ENCODE measurements at regions not wholly inside any gene's neighbourhood (a gene's known extent, or its start where the extent isn't known, plus 50 kb on each side); places are given as distances from the start of the nearest gene placed in this dataset.

DNA sequence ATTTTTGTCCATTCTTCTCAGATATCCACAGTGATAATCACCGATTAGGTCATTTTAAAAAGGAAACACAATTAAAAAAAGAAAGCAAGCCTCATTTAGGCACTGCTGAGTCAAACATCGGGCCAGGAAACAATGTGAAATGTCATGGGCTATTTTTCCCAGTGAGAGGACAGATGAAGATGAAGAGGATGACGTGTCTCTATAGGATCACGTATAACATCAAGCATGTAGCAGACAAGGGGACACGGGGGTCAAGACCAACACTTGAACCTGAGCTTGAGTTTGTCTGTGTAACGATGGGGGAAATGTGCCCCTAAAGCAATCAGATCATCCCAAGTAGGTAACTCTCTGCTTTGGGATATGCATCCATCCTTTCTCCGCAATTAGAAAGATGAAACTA is 553.2 kb downstream of the CD83 start:
- H3K36me3 Mint-ChIP-seq (ENCODE audit: insufficient read depth, unreplicated experiment): no peaks in the 10 kb centered on the region
- intact Hi-C loops (cut with micrococcal nuclease; ENCODE audit: unreplicated experiment): no loop called here
- H3K27me3 Mint-ChIP-seq (ENCODE audit: unreplicated experiment): no peaks in the 10 kb centered on the region
- BruUV-seq (replicated peaks): no TSS peak
- CTCF ChIA-PET: no interaction called here
- TF ChIP-seq, protein P1, sequence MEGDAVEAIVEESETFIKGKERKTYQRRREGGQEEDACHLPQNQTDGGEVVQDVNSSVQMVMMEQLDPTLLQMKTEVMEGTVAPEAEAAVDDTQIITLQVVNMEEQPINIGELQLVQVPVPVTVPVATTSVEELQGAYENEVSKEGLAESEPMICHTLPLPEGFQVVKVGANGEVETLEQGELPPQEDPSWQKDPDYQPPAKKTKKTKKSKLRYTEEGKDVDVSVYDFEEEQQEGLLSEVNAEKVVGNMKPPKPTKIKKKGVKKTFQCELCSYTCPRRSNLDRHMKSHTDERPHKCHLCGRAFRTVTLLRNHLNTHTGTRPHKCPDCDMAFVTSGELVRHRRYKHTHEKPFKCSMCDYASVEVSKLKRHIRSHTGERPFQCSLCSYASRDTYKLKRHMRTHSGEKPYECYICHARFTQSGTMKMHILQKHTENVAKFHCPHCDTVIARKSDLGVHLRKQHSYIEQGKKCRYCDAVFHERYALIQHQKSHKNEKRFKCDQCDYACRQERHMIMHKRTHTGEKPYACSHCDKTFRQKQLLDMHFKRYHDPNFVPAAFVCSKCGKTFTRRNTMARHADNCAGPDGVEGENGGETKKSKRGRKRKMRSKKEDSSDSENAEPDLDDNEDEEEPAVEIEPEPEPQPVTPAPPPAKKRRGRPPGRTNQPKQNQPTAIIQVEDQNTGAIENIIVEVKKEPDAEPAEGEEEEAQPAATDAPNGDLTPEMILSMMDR (IDR thresholded peaks at IDR 0.05; ENCODE audit: unreplicated experiment): no peak
- H3K27ac Mint-ChIP-seq (ENCODE audit: unreplicated experiment): no peak overlapping the region
- H3K4me3 Mint-ChIP-seq (ENCODE audit: low read depth, unreplicated experiment): no peak overlapping the region
- no peaks in the 10 kb centered on the region for H3K9me3 Mint-ChIP-seq (ENCODE audit: low read depth, unreplicated experiment)
- no peak for DNase-seq
- peaks cover 12% of the 10 kb centered on the region for H3K4me1 Mint-ChIP-seq (ENCODE audit: low read depth, unreplicated experiment)

DNA sequence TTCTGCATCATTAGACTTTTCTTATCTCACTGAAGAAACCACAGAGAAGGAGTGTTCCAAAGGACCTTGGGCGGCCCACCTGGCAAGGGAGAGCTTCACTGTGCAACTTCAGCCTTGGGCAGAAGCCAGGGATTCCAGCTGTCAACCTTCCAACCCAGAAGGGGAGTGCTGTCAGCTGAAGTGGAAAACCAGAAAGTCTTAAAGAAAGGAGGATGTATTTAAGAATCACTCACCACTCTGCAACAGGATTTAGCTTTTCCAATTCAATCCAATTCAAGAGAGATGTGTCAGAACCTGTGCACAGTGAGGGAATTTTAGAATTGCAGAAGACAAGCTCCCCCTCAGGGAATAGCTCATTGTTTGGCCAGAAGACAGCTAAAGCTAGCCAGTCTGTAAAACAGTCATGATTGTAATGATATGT is 553.7 kb downstream of the CD83 start:
- BruUV-seq (replicated peaks): no TSS peak
- Mint-ChIP-seq H3K4me1 (ENCODE audit: low read depth, unreplicated experiment) (peaks cover 8% of the 10 kb centered on the region), H3K9me3 (ENCODE audit: low read depth, unreplicated experiment) (no peaks in the 10 kb centered on the region), H3K4me3 (ENCODE audit: low read depth, unreplicated experiment) (no peak overlapping the region), H3K27ac (ENCODE audit: unreplicated experiment) (no peak overlapping the region), H3K36me3 (ENCODE audit: insufficient read depth, unreplicated experiment) (no peaks in the 10 kb centered on the region), H3K27me3 (ENCODE audit: unreplicated experiment) (no peaks in the 10 kb centered on the region)
- TF ChIP-seq, protein P1 (IDR thresholded peaks at IDR 0.05; ENCODE audit: unreplicated experiment): no peak
- DNase-seq: no peak
- intact Hi-C loops (cut with micrococcal nuclease; ENCODE audit: unreplicated experiment): no loop called here
- CTCF ChIA-PET: interaction anchor here (1.0 kb wide), 1 partner anchor 52 kb away, joined by 3 read pairs; no protein-coding TSS in a partner anchor

DNA sequence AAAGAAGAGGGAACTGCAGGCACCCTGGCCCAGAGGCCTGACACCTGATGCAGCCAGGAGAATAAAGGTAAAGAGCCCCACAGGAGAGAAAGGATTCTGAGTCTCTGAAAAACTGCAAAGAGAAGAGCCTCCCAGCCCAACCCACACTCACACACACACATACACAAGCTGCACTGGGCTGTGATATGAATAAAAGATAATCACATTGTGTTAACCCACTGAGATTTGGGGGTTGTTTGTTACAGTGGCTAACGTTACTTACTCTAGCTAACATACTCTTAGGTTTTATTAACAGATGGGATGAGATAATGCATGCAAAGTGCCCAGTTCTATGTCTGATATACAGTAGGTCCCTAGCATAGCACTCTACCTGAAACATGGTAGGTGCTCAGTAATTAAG is 554.4 kb downstream of the CD83 start:
- DNase-seq: no peak
- intact Hi-C loops (cut with micrococcal nuclease; ENCODE audit: unreplicated experiment): no loop called here
- CTCF ChIA-PET: interaction anchor here (1.0 kb wide), 1 partner anchor 52 kb away, joined by 3 read pairs; no protein-coding TSS in a partner anchor
- H3K4me1 Mint-ChIP-seq (ENCODE audit: low read depth, unreplicated experiment): peaks cover 8% of the 10 kb centered on the region
- no peaks in the 10 kb centered on the region for H3K27me3 Mint-ChIP-seq (ENCODE audit: unreplicated experiment)
- no TSS peak for BruUV-seq (replicated peaks)
- no peak overlapping the region for H3K4me3 Mint-ChIP-seq (ENCODE audit: low read depth, unreplicated experiment)
- H3K36me3 Mint-ChIP-seq (ENCODE audit: insufficient read depth, unreplicated experiment): no peaks in the 10 kb centered on the region
- TF ChIP-seq, protein P1 (IDR thresholded peaks at IDR 0.05; ENCODE audit: unreplicated experiment): no peak
- H3K27ac Mint-ChIP-seq (ENCODE audit: unreplicated experiment): no peak overlapping the region
- H3K9me3 Mint-ChIP-seq (ENCODE audit: low read depth, unreplicated experiment): no peaks in the 10 kb centered on the region

DNA sequence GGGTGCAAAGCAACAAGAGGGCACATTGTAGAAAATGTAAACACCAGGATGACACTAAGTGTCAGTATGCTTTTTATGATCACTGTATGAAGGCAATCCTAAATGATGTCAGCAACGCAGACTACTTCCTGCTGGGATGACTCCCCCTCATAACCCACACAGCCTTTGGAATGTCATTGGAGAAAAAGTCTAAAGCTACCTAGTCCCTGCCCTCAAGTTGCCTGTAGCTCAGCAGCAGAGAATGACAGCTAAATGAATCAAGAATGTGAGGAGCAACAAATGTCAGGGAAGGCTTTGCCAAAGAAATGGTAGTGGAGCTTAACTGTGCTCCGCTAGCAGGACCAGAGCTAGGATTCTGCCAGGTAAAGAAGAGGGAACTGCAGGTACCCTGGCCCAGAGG is 555.6 kb downstream of the CD83 start:
- intact Hi-C loops (cut with micrococcal nuclease; ENCODE audit: unreplicated experiment): no loop called here
- no peaks in the 10 kb centered on the region for H3K36me3 Mint-ChIP-seq (ENCODE audit: insufficient read depth, unreplicated experiment)
- BruUV-seq (replicated peaks): no TSS peak
- no peak for DNase-seq
- peaks cover 8% of the 10 kb centered on the region for H3K4me1 Mint-ChIP-seq (ENCODE audit: low read depth, unreplicated experiment)
- no peak overlapping the region for H3K4me3 Mint-ChIP-seq (ENCODE audit: low read depth, unreplicated experiment)
- CTCF ChIA-PET: interaction anchor here (0.6 kb wide), 1 partner anchor 83 kb away, joined by 10 read pairs; no protein-coding TSS in a partner anchor
- H3K27ac Mint-ChIP-seq (ENCODE audit: unreplicated experiment): no peak overlapping the region
- no peaks in the 10 kb centered on the region for H3K27me3 Mint-ChIP-seq (ENCODE audit: unreplicated experiment)
- no peaks in the 10 kb centered on the region for H3K9me3 Mint-ChIP-seq (ENCODE audit: low read depth, unreplicated experiment)
- TF ChIP-seq, protein P1 (IDR thresholded peaks at IDR 0.05; ENCODE audit: unreplicated experiment): no peak
